ENCODE measurements at regions not wholly inside any gene's neighbourhood (a gene's known extent, or its start where the extent isn't known, plus 50 kb on each side); places are given as distances from the start of the nearest gene placed in this dataset.

- peaks cover 0 to 10% (median 4%) of the 10 kb centered on the region in 3 donors for H3K4me1 Mint-ChIP-seq
- ATAC-seq (replicated peaks in 1 of 4) (no peak), DNase-seq (no peak)
- H3K27ac Mint-ChIP-seq, result no peak overlapping the region
- H3K27me3 Mint-ChIP-seq, result no peaks in the 10 kb centered on the region
- Histone ChIP-seq H3K27ac (ENCODE audit: low read length) (no peak overlapping the region), H3K4me3 (ENCODE audit: control insufficient read depth in 1 of 2, extremely low read depth in 1 of 2, low read length in 1 of 2) (no peak overlapping the region), H3K36me3 (ENCODE audit: control insufficient read depth in 2 of 2, extremely low read depth in 1 of 2, insufficient read depth in 1 of 2, low read length in 1 of 2) (no peaks in the 10 kb centered on the region), H3K4me1 (ENCODE audit: control insufficient read depth in 1 of 2, extremely low read depth in 1 of 2, insufficient read depth in 2 of 2, low read length in 2 of 2) (no peaks in the 10 kb centered on the region), H3K9me3 (no peaks in the 10 kb centered on the region), H3K27me3 (replicated peaks in 1 of 2; ENCODE audit: control insufficient read depth in 2 of 2, extremely low read depth in 1 of 2, insufficient read depth in 2 of 2, low read length in 1 of 2) (peaks cover 0 to 31% of the 10 kb centered on the region in 2 experiments)
- H3K36me3 Mint-ChIP-seq, result no peaks in the 10 kb centered on the region
- WGBS (ENCODE audit: insufficient coverage), result 91% methylated on average over 9 of the region's 10 CpGs
- no peaks in the 10 kb centered on the region for H3K9me3 Mint-ChIP-seq
- ChIA-PET CTCF (no interaction called here), POLR2A (no interaction called here)
- H3K4me3 Mint-ChIP-seq, result no peak overlapping the region
These were observed 52.0 kb downstream of the MAGEF1 start for GRCh38 chr3:184659797-184660301.

DNA sequence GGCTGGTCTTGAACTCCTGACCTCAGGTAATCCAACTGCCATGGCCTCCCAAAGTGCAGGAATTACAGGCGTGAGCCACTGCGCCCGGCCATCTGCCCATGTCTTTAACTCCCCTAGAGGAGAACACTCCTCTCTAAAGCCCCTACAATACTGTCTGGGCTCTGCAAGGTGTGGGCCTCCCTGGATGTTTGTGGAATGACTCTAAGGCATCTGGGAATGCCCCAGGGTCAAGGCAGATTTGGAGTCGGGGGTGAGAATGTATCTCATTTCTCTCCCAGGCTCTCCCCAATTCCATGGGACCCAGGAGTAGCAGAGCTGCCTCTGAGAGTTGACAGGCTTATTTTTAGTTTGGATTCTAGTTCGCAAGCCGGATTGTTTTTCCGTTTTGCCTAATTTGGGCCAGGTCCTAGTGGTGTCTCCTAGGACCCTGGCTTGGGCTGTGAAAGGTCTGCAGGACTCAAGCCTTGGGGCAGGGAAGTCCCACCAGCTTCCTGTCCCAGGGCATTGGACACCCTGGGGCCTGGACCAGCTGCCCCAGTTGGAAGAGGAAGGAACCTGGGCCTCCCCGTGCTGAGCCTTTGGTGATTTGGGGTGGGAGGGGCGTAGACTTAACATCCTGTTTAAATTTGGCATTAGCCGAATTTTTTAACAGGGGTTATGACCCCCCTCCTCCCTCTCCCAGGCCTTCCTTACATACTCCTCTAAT is 53.5 kb downstream of the MAGEF1 start:
- no peak overlapping the region for H3K27ac ChIP-seq (ENCODE audit: low read length)
- DNase-seq (no peak), ATAC-seq (replicated peaks in 1 of 4) (no peak)
- H3K4me3 ChIP-seq (ENCODE audit: control insufficient read depth in 1 of 2, extremely low read depth in 1 of 2, low read length in 1 of 2), result no peak overlapping the region
- no peaks in the 10 kb centered on the region for H3K36me3 ChIP-seq (ENCODE audit: control insufficient read depth in 2 of 2, extremely low read depth in 1 of 2, insufficient read depth in 1 of 2, low read length in 1 of 2)
- POLR2A ChIA-PET, result no interaction called here
- WGBS (ENCODE audit: insufficient coverage), result 97% methylated on average over 3 of the region's 10 CpGs
- H3K9me3 Mint-ChIP-seq, result no peaks in the 10 kb centered on the region
- H3K27me3 ChIP-seq (replicated peaks in 1 of 2; ENCODE audit: control insufficient read depth in 2 of 2, extremely low read depth in 1 of 2, insufficient read depth in 2 of 2, low read length in 1 of 2), result peaks cover 0 to 26% of the 10 kb centered on the region in 2 experiments
- no peaks in the 10 kb centered on the region for H3K36me3 Mint-ChIP-seq
- no peak overlapping the region for H3K27ac Mint-ChIP-seq
- peaks cover 0 to 3% of the 10 kb centered on the region in 2 donors for H3K27me3 Mint-ChIP-seq
- no peaks in the 10 kb centered on the region for H3K9me3 ChIP-seq
- no peak overlapping the region for H3K4me3 Mint-ChIP-seq
- CTCF ChIA-PET, result no interaction called here
- peaks cover 0 to 10% (median 4%) of the 10 kb centered on the region in 3 donors for H3K4me1 Mint-ChIP-seq
- no peaks in the 10 kb centered on the region for H3K4me1 ChIP-seq (ENCODE audit: control insufficient read depth in 1 of 2, extremely low read depth in 1 of 2, insufficient read depth in 2 of 2, low read length in 2 of 2)

- no peak overlapping the region for H3K27ac Mint-ChIP-seq
- ATAC-seq (replicated peaks in 1 of 4) (no peak), DNase-seq (no peak)
- no peak overlapping the region for H3K4me3 Mint-ChIP-seq
- Histone ChIP-seq H3K27ac (ENCODE audit: low read length) (no peak overlapping the region), H3K27me3 (replicated peaks in 1 of 2; ENCODE audit: control insufficient read depth in 2 of 2, extremely low read depth in 1 of 2, insufficient read depth in 2 of 2, low read length in 1 of 2) (peaks cover 0 to 23% of the 10 kb centered on the region in 2 experiments), H3K9me3 (no peaks in the 10 kb centered on the region), H3K36me3 (ENCODE audit: control insufficient read depth in 2 of 2, extremely low read depth in 1 of 2, insufficient read depth in 1 of 2, low read length in 1 of 2) (no peaks in the 10 kb centered on the region), H3K4me1 (ENCODE audit: control insufficient read depth in 1 of 2, extremely low read depth in 1 of 2, insufficient read depth in 2 of 2, low read length in 2 of 2) (no peaks in the 10 kb centered on the region), H3K4me3 (ENCODE audit: control insufficient read depth in 1 of 2, extremely low read depth in 1 of 2, low read length in 1 of 2) (no peak overlapping the region)
- H3K27me3 Mint-ChIP-seq, result peaks cover 0 to 3% of the 10 kb centered on the region in 2 donors
- no CpG with 5 or more reads among the region's 10 CpGs for WGBS (ENCODE audit: insufficient coverage)
- no peaks in the 10 kb centered on the region for H3K36me3 Mint-ChIP-seq
- ChIA-PET POLR2A (no interaction called here), CTCF (no interaction called here)
- H3K9me3 Mint-ChIP-seq, result no peaks in the 10 kb centered on the region
- peaks cover 0 to 10% (median 4%) of the 10 kb centered on the region in 3 donors for H3K4me1 Mint-ChIP-seq
These were observed 54.8 kb downstream of the MAGEF1 start for GRCh38 chr3:184656829-184657681.

GRCh38 chr3:184656458-184656828 is 55.4 kb downstream of the MAGEF1 start:
- no peak overlapping the region for H3K4me3 ChIP-seq (ENCODE audit: control insufficient read depth in 1 of 2, extremely low read depth in 1 of 2, low read length in 1 of 2)
- H3K27ac ChIP-seq (ENCODE audit: low read length), result no peak overlapping the region
- Mint-ChIP-seq H3K4me3 (no peak overlapping the region), H3K4me1 (peaks cover 0 to 10% (median 4%) of the 10 kb centered on the region in 3 donors), H3K36me3 (no peaks in the 10 kb centered on the region), H3K9me3 (no peaks in the 10 kb centered on the region), H3K27ac (no peak overlapping the region), H3K27me3 (peaks cover 0 to 3% of the 10 kb centered on the region in 2 donors)
- CTCF ChIA-PET, result no interaction called here
- no peaks in the 10 kb centered on the region for H3K9me3 ChIP-seq
- ATAC-seq (replicated peaks in 1 of 4) (no peak), DNase-seq (no peak)
- 82% methylated on average over 4 of the region's 5 CpGs for WGBS (ENCODE audit: insufficient coverage)
- peaks cover 0 to 23% of the 10 kb centered on the region in 2 experiments for H3K27me3 ChIP-seq (replicated peaks in 1 of 2; ENCODE audit: control insufficient read depth in 2 of 2, extremely low read depth in 1 of 2, insufficient read depth in 2 of 2, low read length in 1 of 2)
- no peaks in the 10 kb centered on the region for H3K36me3 ChIP-seq (ENCODE audit: control insufficient read depth in 2 of 2, extremely low read depth in 1 of 2, insufficient read depth in 1 of 2, low read length in 1 of 2)
- H3K4me1 ChIP-seq (ENCODE audit: control insufficient read depth in 1 of 2, extremely low read depth in 1 of 2, insufficient read depth in 2 of 2, low read length in 2 of 2), result no peaks in the 10 kb centered on the region
- POLR2A ChIA-PET, result no interaction called here

GRCh38 chr3:184655597-184655996 is 56.3 kb downstream of the MAGEF1 start:
- Histone ChIP-seq H3K27ac (ENCODE audit: low read length) (no peak overlapping the region), H3K9me3 (no peaks in the 10 kb centered on the region), H3K27me3 (replicated peaks in 1 of 2; ENCODE audit: control insufficient read depth in 2 of 2, extremely low read depth in 1 of 2, insufficient read depth in 2 of 2, low read length in 1 of 2) (peaks cover 0 to 23% of the 10 kb centered on the region in 2 experiments), H3K4me3 (ENCODE audit: control insufficient read depth in 1 of 2, extremely low read depth in 1 of 2, low read length in 1 of 2) (no peak overlapping the region), H3K36me3 (ENCODE audit: control insufficient read depth in 2 of 2, extremely low read depth in 1 of 2, insufficient read depth in 1 of 2, low read length in 1 of 2) (no peaks in the 10 kb centered on the region), H3K4me1 (ENCODE audit: control insufficient read depth in 1 of 2, extremely low read depth in 1 of 2, insufficient read depth in 2 of 2, low read length in 2 of 2) (no peaks in the 10 kb centered on the region)
- 88% methylated on average over 2 of the region's 2 CpGs for WGBS (ENCODE audit: insufficient coverage)
- ChIA-PET CTCF (interaction anchor here in 1 of 2 donors (0.6 kb wide), 1 partner anchor 109 kb away, joined by 3 read pairs; no protein-coding TSS in a partner anchor), POLR2A (no interaction called here)
- no peaks in the 10 kb centered on the region for H3K36me3 Mint-ChIP-seq
- no peak overlapping the region for H3K4me3 Mint-ChIP-seq
- H3K4me1 Mint-ChIP-seq, result peaks cover 0 to 5% (median 4%) of the 10 kb centered on the region in 3 donors
- no peak for DNase-seq
- no peaks in the 10 kb centered on the region for H3K9me3 Mint-ChIP-seq
- peaks cover 0 to 3% of the 10 kb centered on the region in 2 donors for H3K27me3 Mint-ChIP-seq
- no peak for ATAC-seq (replicated peaks in 1 of 4)
- H3K27ac Mint-ChIP-seq, result no peak overlapping the region

- CTCF ChIA-PET, result no interaction called here
- Mint-ChIP-seq H3K4me1 (peaks cover 0 to 4% (median 4%) of the 10 kb centered on the region in 3 donors), H3K9me3 (no peaks in the 10 kb centered on the region), H3K36me3 (no peaks in the 10 kb centered on the region), H3K4me3 (no peak overlapping the region), H3K27ac (no peak overlapping the region), H3K27me3 (peaks cover 3% of the 10 kb centered on the region in 2 donors)
- DNase-seq (no peak), ATAC-seq (replicated peaks in 1 of 4) (no peak)
- Histone ChIP-seq H3K36me3 (ENCODE audit: control insufficient read depth in 2 of 2, extremely low read depth in 1 of 2, insufficient read depth in 1 of 2, low read length in 1 of 2) (no peaks in the 10 kb centered on the region), H3K4me1 (ENCODE audit: control insufficient read depth in 1 of 2, extremely low read depth in 1 of 2, insufficient read depth in 2 of 2, low read length in 2 of 2) (no peaks in the 10 kb centered on the region), H3K27ac (ENCODE audit: low read length) (no peak overlapping the region), H3K4me3 (ENCODE audit: control insufficient read depth in 1 of 2, extremely low read depth in 1 of 2, low read length in 1 of 2) (no peak overlapping the region), H3K27me3 (replicated peaks in 1 of 2; ENCODE audit: control insufficient read depth in 2 of 2, extremely low read depth in 1 of 2, insufficient read depth in 2 of 2, low read length in 1 of 2) (peaks cover 0 to 17% of the 10 kb centered on the region in 2 experiments), H3K9me3 (no peaks in the 10 kb centered on the region)
- POLR2A ChIA-PET, result no interaction called here
These were observed 57.5 kb downstream of the MAGEF1 start for GRCh38 chr3:184654375-184654774.

Measured in T-cell (primary cell).